ENCODE measurements at regions not wholly inside any gene's neighbourhood (a gene's known extent, or its start where the extent isn't known, plus 50 kb on each side); places are given as distances from the start of the nearest gene placed in this dataset.

DNA sequence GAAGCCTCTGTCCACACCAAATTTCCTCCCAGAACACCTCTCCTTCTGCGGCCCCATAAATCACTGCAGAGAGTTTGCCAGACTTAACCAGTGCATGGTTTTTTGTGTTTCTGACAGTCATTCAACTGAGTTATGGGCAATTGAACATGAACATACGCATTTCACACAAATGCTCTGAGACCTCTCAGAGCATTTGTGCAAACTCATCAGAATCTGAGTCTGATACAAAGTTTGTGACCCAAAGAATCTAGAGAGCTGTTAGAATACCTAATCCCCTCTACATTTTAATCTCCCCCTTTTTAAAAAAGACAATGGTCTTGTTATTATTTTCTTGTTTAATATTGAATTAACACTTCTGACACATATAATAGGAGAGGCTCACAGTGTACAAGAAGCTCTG, 416.9 kb upstream of the SMARCA2 start:
- DNase-seq, result no peak

GRCh38 chr9:1599961-1600360, 415.2 kb upstream of the SMARCA2 start:
- no peak for DNase-seq

GRCh38 chr9:1604942-1605560, 410.1 kb upstream of the SMARCA2 start:
- DNase-seq, result no peak

- DNase-seq, result no peak
Measured at GRCh38 chr9:1606253-1606652, 408.9 kb upstream of the SMARCA2 start.

- DNase-seq, result no peak
Measured at GRCh38 chr9:1612886-1613285, 402.3 kb upstream of the SMARCA2 start.

- DNase-seq, result no peak
Measured at GRCh38 chr9:1617419-1617818, 397.7 kb upstream of the SMARCA2 start.

DNA sequence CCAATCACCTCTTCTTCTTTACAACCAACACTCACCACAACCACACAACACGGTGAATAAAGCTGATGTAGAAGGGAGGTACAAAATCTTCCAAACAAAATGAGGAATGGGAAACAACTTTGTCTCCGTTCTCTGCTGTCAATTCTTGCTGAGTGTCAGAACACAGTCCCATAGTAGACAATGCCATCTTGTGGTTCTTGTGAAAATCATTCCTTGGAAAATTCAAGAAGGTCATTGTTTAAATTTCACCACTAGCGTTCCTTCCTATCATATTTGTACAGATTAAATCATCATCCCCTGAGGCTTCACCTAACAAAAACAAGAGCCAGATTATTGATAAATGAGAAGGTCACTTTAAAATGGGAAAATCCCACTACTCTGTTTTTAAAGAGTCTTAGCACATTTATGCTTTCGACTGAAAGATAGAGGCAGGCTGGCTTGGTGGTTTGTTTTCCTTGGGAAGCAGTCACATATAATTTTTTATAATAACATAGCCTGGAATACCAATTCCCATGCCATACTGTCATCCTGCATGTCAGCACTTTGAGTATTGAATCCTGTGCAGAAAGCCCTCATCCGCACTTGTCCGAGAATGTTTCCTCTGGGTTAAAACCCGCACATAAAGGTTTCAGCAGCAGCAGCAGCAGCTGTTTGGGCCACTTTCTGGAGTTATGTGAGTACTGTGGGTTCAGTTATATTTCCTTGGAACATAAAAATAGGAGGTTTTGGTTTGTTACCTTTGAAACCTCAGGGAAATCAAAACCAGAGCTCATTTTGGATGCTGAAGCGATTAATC, 395.0 kb upstream of the SMARCA2 start:
- no peak for DNase-seq

- DNase-seq, result no peak
Measured at GRCh38 chr9:1637401-1637800, 377.7 kb upstream of the SMARCA2 start.

DNA sequence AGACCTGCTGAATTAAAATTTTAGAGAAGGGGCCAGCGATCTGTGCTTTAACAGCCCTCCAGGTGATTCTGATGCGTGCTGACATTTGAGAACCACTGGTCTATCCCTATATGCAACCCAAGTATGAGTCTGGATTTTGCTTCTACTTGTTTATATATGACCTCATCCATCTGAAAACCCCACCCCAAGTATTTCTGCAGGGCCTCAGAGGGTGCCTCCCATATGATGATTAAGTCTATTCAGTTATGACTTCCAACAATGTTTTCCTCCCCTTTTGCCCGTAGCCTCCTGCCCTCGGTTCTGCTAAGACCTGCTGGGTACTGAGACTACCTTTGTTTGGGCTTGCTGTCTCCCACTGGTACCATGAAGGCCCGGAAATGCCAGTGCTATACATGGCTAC, 376.0 kb upstream of the SMARCA2 start:
- DNase-seq, result no peak

GRCh38 chr9:1647776-1648175, 367.4 kb upstream of the SMARCA2 start:
- no peak for DNase-seq

GRCh38 chr9:1653282-1653681, 361.9 kb upstream of the SMARCA2 start:
- DNase-seq, result no peak

GRCh38 chr9:1658661-1659362, 356.3 kb upstream of the SMARCA2 start:
- DNase-seq, result no peak

- no peak for DNase-seq
Measured at GRCh38 chr9:1659363-1659690, 355.8 kb upstream of the SMARCA2 start.

DNA sequence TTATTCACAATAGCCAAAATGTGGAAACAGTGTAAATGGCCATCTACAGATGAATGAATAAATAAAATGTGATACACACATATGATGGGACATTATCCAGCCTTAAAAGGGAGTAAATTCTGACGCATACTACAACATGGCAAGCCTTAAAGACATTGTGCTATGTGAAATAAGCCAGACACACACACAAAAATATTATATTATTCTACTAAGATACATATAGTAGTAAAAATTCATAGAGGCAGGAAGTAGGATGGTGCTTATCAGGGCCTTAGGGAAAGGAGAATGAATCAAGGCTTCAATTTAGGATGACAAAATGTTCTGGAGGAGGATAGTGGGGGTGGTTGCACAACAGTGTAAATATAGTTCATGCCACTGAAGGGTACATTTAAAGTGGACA, 346.7 kb upstream of the SMARCA2 start:
- DNase-seq, result no peak

GRCh38 chr9:1673300-1673699, 341.8 kb upstream of the SMARCA2 start:
- no peak for DNase-seq

DNA sequence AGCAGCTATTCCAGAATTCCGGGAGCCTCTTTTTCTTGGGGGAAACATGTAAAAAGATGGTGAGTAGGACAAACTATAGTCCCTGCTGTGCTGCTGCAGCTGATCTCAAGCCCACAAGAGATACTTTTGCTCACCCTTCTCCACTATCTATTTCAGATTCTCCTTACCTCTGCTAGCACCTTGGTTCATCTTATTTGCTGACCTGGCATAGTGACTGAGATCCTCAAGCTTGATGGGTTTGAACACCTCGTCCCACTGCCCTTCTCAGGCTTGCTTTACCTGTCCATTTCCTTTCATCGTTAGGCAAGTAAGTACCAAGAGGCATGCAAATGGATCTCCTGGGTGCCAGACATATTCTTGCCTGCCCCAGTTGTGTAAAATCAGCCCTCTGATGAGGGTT, 338.4 kb upstream of the SMARCA2 start:
- DNase-seq, result no peak

- DNase-seq, result no peak
Measured at GRCh38 chr9:1683951-1684350, 331.2 kb upstream of the SMARCA2 start.

DNA sequence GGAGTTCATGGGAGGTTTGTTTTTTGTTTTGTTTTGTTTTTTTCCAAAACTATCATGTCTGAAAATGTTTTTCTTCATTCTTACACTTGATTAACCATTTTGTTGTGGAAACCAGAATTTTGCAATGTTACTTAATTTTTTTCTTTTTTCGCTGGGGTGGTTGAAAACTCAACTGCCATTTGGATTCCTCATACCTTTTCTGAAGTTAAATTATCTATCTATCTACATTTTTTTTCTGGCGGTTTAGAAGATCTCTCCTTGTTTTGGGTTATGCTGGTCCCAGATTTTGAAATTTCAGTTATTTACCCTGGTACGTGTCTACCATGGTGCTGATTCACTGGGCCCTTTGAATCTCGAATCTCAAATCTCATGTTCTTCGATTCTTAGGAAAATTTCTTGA, 316.2 kb upstream of the SMARCA2 start:
- no peak for DNase-seq

DNA sequence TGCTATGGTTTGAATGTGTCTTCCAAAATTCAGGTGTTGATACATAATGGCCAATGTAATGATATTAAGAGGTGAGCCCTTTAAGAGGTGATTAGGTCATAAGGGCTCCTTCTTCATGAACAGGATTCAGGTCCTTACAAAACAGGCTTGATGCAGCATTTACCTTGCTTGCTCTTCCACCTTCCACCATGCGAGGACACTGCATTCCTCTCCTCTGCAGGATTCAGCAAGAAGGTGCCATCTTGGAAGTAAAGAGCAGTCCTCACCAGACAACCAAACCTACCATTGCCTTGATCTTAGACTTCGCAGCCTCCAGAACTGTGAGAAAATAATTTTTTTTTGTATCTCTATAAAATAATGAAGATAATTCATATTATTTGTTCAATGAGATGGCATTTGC, 314.0 kb upstream of the SMARCA2 start:
- no peak for DNase-seq

DNA sequence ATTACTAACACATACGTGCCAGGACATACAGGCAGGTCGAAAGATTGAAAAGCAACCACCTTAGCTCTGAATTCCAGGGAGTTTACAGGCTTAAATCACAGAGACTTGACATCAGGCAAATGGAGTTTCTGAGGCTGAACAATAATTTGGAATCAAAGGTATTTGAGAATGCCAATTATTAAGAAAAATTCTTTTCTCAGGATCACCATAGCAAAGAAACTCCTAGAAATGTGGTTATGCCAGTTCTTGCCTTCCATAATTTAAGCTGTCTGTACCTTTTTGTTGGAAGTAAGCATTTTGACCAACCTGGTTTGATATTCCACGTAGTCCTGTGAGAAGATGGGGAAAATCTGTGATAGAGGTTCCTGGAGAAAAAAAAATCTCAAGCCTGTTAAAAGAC, 312.4 kb upstream of the SMARCA2 start:
- no peak for DNase-seq

DNA sequence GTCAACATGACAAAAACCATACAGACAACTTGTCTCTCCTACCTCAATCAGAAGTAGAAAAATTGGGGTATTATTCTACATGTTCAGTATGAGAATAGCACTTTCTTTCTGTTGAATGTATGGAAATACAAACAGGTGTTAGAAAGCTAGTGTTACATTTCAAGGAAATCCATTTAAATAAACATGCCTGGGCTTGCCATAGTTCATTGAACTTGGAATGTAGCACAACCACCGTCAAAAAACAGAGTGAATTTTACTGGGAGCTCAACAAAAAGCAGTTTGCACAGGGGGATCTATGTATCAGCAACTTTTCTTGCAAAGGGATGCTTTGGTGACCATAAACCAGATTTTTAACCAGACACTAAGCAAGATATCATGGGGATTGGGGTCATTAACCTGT, 307.9 kb upstream of the SMARCA2 start:
- DNase-seq, result no peak

GRCh38 chr9:1708219-1708618, 306.9 kb upstream of the SMARCA2 start:
- DNase-seq, result no peak

- no peak for DNase-seq
Measured at GRCh38 chr9:1709347-1709746, 305.8 kb upstream of the SMARCA2 start.

DNA sequence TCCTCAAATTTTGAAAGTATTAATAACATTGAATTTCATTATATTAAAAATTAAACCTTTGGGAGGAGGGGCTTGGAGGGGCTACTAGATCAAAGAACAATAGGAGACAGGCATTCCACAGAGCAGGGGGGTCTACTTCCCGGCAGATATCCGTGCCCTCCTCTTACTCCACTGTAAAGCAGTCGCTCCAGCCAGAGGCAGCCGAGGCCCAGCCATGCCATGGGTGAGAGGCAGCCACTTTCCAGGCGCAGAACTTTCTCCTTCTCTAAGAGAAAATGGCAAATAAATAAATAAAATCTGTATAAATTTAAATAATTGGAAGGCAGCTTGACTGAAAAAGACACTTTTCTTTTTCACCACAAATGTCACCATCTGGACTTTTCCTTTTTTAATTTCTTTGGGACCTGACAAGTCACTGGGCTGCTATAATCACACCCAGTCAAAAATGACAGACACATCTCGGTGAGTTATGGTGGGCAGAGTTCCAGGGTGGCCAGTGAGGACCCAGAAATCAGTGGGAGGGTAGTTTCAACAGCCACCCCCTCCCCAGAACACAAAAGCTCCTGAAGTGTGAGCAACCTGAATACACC, 302.2 kb upstream of the SMARCA2 start:
- no peak for DNase-seq

All from NCI-H1436 treated with DMSO at 0.1 percent for 48 hours (cell line).